HG02884 (cell line): ENCODE measurements at regions not wholly inside any gene's neighbourhood (a gene's known extent, or its start where the extent isn't known, plus 50 kb on each side); places are given as distances from the start of the nearest gene placed in this dataset.
A peak's percentile ranks its signal among the peaks of the same experiment; 100 is the strongest.

Experiments
- ATAC-seq: cut with Tn5 transposase; IDR thresholded peaks from one replicate; pipeline ENCODE4 v1.9.1; 2021; ENCODE audit warnings: mild to moderate bottlenecking, moderate library complexity; ENCODE audit not compliant: unreplicated experiment

- ATAC-seq = no peak
These were observed 631.8 kb upstream of the GRM7 start for GRCh38 chr3:6228958-6229683.

DNA sequence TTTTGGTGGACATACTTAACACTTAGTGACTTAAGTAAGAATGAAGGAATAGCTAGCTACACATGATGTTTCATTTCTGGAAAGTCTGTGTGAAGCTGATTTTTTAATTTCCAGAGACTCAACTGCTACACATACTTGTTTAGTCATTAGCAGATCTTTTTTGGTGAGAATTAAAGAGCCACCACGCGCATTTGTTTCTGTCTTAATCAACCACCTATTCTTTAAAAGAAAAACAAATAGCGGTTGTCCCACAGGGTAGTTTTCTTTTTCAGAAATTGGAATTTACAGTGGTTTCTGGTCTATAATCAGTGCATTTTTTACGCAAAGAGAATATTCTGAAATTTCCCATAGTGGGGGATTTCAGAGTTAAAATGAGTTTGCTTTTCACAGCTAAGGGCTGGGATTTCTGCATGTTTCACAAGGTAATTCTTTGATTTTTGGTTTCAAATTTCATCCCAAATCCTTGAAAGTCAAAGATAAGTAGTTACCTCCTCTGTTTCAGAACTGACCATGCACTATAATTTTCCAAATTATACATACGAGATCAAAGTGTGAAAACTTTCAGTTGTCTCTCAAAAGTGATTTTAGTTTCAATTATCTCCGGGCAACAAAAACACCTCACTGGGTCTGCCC, 631.0 kb upstream of the GRM7 start:
- peak; percentile 68 for ATAC-seq

GRCh38 chr3:6242104-6242503, 618.8 kb upstream of the GRM7 start:
- ATAC-seq = no peak

- ATAC-seq = no peak
These were observed 612.4 kb upstream of the GRM7 start for GRCh38 chr3:6248528-6248927.

DNA sequence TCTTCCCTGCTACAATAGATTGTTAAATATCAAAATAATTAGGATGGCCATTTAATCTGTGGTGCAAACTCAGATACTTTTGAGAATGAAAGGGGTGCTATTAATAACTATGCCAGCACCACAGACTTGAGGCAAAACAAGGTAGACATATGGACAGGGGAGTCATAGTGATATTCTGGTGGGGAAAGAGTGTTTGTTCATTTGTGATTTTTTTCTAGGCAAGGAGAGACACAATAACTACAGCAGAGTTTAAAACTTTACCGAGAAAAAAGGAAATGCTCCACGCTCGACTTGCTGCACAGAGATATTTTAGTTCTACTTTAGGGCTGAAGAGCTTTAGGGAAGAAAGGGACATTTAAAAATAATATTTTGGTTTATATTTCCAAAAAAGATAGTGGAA, 611.2 kb upstream of the GRM7 start:
- peak; percentile 51 for ATAC-seq

GRCh38 chr3:6250167-6250566, 610.7 kb upstream of the GRM7 start:
- ATAC-seq = peak; percentile 88

- no peak for ATAC-seq
These were observed 609.1 kb upstream of the GRM7 start for GRCh38 chr3:6251612-6252400.

DNA sequence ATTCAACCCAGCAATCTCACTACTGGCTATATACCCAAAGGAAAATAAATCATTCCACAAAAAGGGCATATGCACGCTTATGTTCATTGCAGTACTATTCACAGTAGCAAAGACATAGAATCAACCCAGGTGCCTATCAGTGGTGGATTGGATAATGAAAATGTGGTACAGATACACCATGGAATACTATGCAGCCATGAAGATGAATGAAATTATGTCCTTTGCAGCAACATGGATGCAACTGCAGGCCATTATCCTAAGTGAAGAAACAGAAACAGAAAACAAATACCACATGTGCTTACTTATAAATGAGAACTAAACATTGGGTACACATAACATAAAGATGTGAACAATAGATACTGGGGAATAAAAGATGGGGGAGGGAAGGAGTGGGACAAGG, 606.4 kb upstream of the GRM7 start:
- ATAC-seq = no peak

GRCh38 chr3:6255229-6255628, 605.7 kb upstream of the GRM7 start:
- no peak for ATAC-seq

DNA sequence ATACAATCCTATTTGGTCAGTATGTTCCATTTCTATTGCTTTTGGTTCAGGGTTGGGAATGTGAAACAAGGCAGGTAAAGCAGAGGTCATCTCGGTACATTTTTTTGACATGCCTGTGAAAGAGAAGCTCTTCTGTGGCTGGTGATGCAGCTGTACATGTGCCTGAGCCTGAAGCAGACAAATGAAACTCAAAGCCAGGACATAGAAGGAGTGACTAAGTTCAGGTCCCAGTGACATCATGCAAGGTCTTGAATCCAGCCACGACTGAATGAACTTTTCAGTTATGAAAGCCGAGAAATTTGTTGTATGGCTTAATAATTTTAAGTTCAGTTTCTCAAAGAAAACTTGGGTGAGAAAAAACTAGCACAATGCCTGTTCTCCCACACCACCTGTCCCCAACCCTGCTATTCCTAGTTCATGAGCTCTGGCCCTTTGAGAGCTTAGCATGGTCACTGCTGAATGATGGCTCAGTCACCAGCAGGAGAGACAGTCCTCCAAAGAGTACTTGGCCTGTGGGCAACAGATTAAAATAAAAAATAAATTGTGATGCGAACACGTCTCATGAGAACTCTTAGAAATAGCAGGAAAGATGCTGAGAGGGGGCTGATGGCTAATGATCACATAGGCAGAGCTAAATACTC, 600.2 kb upstream of the GRM7 start:
- no peak for ATAC-seq

DNA sequence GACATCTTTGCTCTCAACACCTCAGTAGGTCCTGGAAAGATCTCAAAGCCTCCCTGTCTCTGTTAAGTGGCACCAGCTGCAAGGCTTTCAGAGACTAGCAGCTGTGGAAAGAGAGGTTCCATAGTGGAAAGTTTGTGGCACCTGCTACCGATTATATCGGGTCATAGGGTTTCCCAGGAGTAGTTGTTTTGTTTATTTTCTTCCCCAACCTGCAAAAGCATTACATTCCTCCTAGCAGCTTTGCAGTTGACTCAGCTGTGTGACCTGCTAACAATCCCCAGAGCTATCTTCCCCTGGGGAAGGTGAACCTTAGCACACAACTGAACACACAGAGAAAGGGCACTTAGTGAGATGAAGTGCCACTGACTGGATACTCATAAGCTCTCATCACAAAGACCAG, 598.9 kb upstream of the GRM7 start:
- ATAC-seq = no peak

DNA sequence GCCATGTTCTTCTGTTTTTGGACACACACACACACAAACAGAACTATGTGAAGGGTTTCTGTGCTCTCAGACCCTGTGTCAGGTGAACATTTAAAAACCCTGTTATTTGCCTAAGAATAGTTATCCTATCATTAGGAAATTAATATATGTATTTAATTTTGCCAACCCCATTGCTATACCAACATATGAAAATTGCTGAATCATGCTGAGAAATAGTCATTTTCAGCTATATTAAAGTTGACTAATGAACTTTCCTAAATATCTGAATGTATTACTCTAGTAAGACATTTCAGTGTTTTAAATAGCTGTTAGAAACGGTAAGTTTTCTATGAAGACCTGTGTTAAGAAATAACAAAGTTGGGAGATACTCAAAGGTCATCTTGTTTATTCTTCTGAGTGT, 596.9 kb upstream of the GRM7 start:
- ATAC-seq = no peak

DNA sequence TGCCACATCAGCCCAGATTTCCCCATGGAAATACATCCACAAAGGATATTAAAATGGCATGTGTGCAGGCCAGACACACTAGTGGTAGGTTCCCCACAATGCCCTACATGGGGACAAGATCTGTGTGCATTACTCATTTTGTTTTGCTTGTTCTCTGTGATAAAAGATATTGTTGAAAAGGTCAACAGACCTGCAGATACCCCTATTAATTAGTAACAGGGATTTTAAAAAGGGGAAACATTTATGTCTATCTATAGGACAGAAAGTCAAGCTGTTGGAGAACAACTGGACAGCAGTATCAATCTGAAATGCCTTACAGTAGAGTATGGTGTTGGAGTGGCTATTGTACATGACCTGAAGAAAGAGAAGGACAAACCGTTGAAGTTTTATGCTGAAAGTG, 596.0 kb upstream of the GRM7 start:
- no peak for ATAC-seq

- no peak for ATAC-seq
These were observed 594.8 kb upstream of the GRM7 start for GRCh38 chr3:6266135-6266534.

- no peak for ATAC-seq
These were observed 587.0 kb upstream of the GRM7 start for GRCh38 chr3:6273878-6274277.

DNA sequence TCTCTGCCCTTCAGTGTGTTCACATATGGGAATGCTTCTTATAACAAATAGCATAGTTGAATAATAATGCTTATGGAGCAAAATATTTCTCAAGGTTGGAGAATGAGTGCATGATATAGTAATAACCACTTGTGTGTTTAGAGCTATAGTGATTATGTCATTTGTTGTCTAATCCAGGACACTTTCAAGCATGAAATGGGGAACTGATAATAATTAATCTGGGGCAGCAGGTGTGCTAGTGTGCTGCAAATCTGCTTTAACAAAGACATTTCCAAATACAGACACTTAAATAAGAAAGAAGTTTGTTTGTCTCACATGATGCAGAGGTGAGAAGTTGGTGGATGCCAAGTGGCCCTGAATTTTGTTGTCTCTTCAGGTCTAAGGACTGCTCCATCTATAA, 579.3 kb upstream of the GRM7 start:
- no peak for ATAC-seq

DNA sequence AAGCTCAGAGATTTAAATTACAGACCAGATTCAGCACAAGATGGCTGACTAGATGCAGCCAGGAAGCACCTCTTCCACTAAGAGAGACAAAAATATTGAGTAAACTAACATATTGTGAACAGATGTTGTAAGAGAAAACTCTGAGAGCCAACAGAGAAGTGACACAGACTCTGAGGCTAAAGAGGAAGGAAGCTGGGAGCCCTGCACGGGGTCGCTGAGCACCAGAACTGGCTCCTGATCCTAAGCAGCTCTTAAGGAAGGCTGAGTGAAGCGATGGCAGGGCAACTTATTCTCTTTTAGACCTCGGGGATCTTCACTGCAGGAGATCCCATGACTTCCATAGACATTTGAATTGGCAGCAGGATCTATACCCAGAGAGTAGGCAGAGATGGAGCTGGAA, 578.0 kb upstream of the GRM7 start:
- no peak for ATAC-seq

GRCh38 chr3:6287088-6287875, 573.6 kb upstream of the GRM7 start:
- no peak for ATAC-seq

DNA sequence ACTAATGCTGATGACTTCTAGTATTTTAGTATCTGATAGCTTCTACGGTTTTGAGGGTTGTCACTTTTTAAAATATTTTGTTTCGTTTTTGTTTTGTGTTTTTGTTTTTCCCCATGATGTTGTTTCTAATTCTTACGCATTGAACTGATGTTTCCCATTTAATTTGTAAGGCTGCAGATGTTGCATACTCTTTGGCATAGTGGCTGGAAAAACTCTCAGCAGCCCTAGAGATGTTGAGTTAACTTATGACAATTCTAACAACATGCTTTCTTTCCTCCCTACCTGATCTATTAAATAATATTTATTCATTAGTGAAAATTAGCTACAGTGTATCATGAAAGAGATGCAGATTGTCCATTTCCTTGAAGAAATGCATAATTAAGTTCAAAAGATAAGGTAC, 559.3 kb upstream of the GRM7 start:
- no peak for ATAC-seq

DNA sequence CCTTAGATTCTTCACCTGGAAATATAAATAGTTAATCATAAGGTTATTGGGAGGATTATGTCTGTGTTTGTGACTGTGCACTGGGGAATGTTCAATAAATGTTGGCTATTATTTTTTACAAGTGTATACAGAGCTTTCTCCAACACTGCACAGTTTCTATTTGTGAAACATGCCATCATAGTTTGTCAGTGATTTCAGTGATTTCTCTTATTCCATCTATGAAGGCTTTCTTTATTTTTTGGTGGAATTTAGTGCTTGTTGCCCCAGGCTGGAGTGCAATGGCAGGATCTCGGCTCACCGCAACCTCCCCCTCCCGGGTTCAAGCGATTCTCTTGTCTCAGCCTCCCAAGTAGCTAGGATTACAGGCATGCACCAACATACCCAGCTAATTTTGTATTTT, 545.0 kb upstream of the GRM7 start:
- ATAC-seq = no peak

DNA sequence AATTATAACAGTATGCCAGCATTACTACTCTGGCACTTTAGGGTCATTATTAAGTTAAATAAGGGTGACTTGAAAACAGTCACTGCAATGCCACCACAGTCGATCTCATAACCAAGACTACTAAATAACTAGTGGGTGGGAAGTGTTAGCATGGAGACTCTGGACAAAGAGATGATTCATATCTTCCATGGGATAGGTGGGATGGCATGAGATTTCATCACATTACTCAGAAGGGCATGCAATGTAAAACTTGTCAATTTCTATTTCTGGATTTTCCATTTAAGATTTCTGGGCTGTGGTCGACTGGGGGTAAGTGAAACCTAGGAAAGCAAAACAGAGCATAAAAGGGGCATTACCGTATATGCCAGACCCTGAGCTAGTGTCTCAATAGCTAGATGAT, 538.9 kb upstream of the GRM7 start:
- ATAC-seq = no peak
